Osteoblast (primary cell): ENCODE measurements at regions not wholly inside any gene's neighbourhood (a gene's known extent, or its start where the extent isn't known, plus 50 kb on each side); places are given as distances from the start of the nearest gene placed in this dataset.

Source experiments
- DNase-seq: peaks from one replicate; pipeline ENCODE4 v3.0.0; 2011; ENCODE audit warnings: low spot score, mixed read lengths; ENCODE audit not compliant: insufficient read length; ENCODE audit errors: missing footprints
- H2AFZ ChIP-seq: 2 replicates; pipeline ENCODE4 v1.6.0; 2011; ENCODE audit warnings: mild to moderate bottlenecking, low read length
- H3K27ac ChIP-seq: 2 replicates; pipeline ENCODE4 v1.5.1; 2011; ENCODE audit warnings: mild to moderate bottlenecking, low read depth, low read length, moderate library complexity
- H3K27me3 ChIP-seq: 2 replicates; pipeline ENCODE4 v1.6.0; 2012; ENCODE audit warnings: mild to moderate bottlenecking, control low read depth, inconsistent platforms, low read length, moderate library complexity; ENCODE audit not compliant: insufficient read depth
- H3K36me3 ChIP-seq: 2 replicates; pipeline ENCODE4 v1.5.1; 2011; ENCODE audit warnings: mild to moderate bottlenecking, low read length, control low read depth, moderate library complexity; ENCODE audit not compliant: insufficient read depth
- H3K4me1 ChIP-seq: 2 replicates; pipeline ENCODE4 v1.5.1; 2011; ENCODE audit warnings: mild to moderate bottlenecking, low read length, control low read depth, moderate library complexity; ENCODE audit not compliant: insufficient read depth
- H3K4me2 ChIP-seq: 2 replicates; pipeline ENCODE4 v1.6.0; 2011; ENCODE audit warnings: mild to moderate bottlenecking, low read length; ENCODE audit not compliant: insufficient read depth
- H3K4me3 ChIP-seq: fragments of 200-600 bp; sonication (generic); 3 replicates; pipeline ENCODE4 v1.5.1; 2012; ENCODE audit warnings: mild to moderate bottlenecking, low read length, inconsistent platforms; ENCODE audit not compliant: insufficient read depth
- H3K79me2 ChIP-seq: 2 replicates; pipeline ENCODE4 v1.6.0; 2012; ENCODE audit warnings: mild to moderate bottlenecking, low read length, control low read depth, inconsistent platforms; ENCODE audit not compliant: insufficient read depth
- H3K9me3 ChIP-seq: 2 replicates; pipeline ENCODE4 v1.5.1; 2011; ENCODE audit warnings: low read depth, low read length, control low read depth
- H4K20me1 ChIP-seq: 2 replicates; pipeline ENCODE4 v1.6.0; 2012; ENCODE audit warnings: mild to moderate bottlenecking, low read length, control low read depth; ENCODE audit not compliant: insufficient read depth
- TF ChIP-seq, protein P1 (sequence below): IDR thresholded peaks from 2 replicates; pipeline ENCODE4 v1.5.1; 2011; ENCODE audit warnings: mild to moderate bottlenecking, low read depth, low read length, moderate library complexity; ENCODE audit errors: extremely low read depth

DNA sequence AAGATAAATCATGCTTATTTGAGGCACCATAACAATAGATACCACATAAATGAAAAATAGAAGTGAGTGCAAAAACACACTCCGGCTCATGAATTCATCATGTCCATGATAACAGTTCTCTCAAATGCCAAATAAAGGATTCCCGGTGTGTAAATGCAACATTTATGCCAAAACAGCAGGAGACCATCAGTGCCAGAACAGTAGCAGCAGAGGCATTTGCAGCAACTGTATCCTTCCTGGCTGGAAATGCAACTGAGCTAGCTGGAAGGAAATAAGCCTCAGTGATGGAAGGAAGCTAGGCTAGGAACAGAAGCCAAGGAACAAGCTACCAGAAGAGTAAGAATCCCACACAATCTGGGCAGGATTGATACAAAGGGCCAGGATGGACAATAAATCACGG lies 79.9 kb upstream of the THSD7A start:
- Histone ChIP-seq H3K4me2 (no peak overlapping the region), H4K20me1 (no peaks in the 10 kb centered on the region), H2AFZ (no peak overlapping the region), H3K27ac (no peak overlapping the region), H3K27me3 (no peaks in the 10 kb centered on the region), H3K4me3 (no peak overlapping the region), H3K79me2 (no peaks in the 10 kb centered on the region), H3K9me3 (no peaks in the 10 kb centered on the region), H3K36me3 (no peaks in the 10 kb centered on the region), H3K4me1 (no peaks in the 10 kb centered on the region)
- TF ChIP-seq, protein P1, sequence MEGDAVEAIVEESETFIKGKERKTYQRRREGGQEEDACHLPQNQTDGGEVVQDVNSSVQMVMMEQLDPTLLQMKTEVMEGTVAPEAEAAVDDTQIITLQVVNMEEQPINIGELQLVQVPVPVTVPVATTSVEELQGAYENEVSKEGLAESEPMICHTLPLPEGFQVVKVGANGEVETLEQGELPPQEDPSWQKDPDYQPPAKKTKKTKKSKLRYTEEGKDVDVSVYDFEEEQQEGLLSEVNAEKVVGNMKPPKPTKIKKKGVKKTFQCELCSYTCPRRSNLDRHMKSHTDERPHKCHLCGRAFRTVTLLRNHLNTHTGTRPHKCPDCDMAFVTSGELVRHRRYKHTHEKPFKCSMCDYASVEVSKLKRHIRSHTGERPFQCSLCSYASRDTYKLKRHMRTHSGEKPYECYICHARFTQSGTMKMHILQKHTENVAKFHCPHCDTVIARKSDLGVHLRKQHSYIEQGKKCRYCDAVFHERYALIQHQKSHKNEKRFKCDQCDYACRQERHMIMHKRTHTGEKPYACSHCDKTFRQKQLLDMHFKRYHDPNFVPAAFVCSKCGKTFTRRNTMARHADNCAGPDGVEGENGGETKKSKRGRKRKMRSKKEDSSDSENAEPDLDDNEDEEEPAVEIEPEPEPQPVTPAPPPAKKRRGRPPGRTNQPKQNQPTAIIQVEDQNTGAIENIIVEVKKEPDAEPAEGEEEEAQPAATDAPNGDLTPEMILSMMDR: no peak
- DNase-seq: no peak

DNA sequence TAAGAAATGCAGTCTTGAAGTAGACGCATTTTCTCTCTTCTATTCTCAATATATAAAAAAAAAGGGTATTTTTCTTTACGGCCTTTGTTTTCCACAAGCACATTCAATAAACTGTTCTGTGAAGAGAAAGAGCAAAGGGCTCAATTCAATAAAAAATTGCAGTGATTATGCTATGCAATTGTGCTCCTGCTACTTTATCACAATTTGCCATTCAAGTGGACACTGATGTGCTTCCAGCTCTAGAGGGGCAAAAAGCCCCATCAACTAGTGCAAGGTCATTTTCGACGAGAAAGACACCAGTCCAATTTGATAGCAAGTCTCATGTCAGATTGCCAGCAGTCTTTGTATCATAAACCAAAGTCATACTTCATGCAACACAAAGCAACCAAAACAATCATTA lies 82.6 kb upstream of the THSD7A start:
- Histone ChIP-seq H3K4me1 (no peaks in the 10 kb centered on the region), H3K4me2 (no peak overlapping the region), H2AFZ (no peak overlapping the region), H3K27me3 (no peaks in the 10 kb centered on the region), H4K20me1 (no peaks in the 10 kb centered on the region), H3K79me2 (no peaks in the 10 kb centered on the region), H3K27ac (no peak overlapping the region), H3K36me3 (no peaks in the 10 kb centered on the region), H3K9me3 (no peaks in the 10 kb centered on the region), H3K4me3 (no peak overlapping the region)
- DNase-seq: no peak
- TF ChIP-seq, protein P1: no peak

DNA sequence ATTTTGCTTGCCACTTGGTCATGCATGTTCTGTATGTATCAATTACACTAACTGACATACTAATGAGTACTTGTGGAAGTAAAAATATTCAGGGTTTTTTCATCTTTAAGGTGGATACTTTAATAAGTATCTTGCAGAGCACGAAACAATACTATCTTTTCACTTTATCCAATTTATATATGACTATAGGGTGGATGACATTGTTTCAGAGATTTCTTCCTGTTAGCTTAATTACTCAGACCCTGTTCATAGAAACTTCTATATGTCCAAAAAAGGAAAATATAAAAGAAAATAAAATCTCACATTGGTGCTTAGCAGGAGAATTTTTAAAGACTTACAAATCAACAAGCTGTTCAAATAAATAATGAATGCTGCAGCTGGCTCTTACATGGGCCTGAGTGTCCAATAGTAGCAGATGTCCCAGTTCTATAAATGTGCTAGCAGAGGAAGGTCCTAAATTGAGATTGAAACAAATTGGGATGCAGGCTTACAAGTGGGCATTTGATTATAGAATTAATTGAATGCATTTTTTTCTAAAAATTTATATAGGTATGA lies 91.5 kb upstream of the THSD7A start:
- no peaks in the 10 kb centered on the region for H3K4me1 ChIP-seq
- H3K79me2 ChIP-seq: no peaks in the 10 kb centered on the region
- TF ChIP-seq, protein P1: no peak
- no peak overlapping the region for H3K27ac ChIP-seq
- H3K4me2 ChIP-seq: no peak overlapping the region
- no peaks in the 10 kb centered on the region for H4K20me1 ChIP-seq
- no peak overlapping the region for H2AFZ ChIP-seq
- H3K9me3 ChIP-seq: no peaks in the 10 kb centered on the region
- DNase-seq: no peak
- H3K36me3 ChIP-seq: no peaks in the 10 kb centered on the region
- H3K4me3 ChIP-seq: no peak overlapping the region
- no peaks in the 10 kb centered on the region for H3K27me3 ChIP-seq

DNA sequence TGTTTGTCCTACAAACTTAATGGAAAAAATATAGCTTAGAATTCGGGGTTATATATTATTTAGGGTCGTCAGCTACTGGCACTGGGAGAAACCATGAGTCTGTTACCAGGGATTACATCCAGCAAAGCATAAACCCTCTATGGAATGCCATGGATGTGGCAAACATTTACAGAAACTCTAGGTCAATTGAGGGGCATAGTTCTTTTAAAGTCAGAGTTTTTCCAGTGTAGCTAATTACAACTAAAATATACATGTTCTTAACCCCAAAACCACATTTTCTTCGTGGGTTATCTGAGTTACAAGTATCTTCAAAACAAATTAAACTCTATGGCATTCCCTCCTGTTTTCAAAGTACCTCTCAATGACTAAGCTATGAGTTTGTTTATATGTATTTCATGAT lies 99.3 kb upstream of the THSD7A start:
- DNase-seq: no peak
- TF ChIP-seq, protein P1: no peak
- Histone ChIP-seq H3K79me2 (no peaks in the 10 kb centered on the region), H3K36me3 (no peaks in the 10 kb centered on the region), H3K4me1 (no peaks in the 10 kb centered on the region), H3K9me3 (no peaks in the 10 kb centered on the region), H3K27me3 (no peaks in the 10 kb centered on the region), H3K4me3 (no peak overlapping the region), H2AFZ (no peak overlapping the region), H3K27ac (no peak overlapping the region), H3K4me2 (no peak overlapping the region), H4K20me1 (no peaks in the 10 kb centered on the region)
